GM19239 (cell line): ENCODE measurements at regions not wholly inside any gene's neighbourhood (a gene's known extent, or its start where the extent isn't known, plus 50 kb on each side); places are given as distances from the start of the nearest gene placed in this dataset.

Source experiments
- DNase-seq: peaks from one replicate; pipeline ENCODE4 v3.0.0; 2011; ENCODE audit warnings: low spot score; ENCODE audit not compliant: insufficient read length
- FAIRE-seq: peaks from 2 replicates; lab custom pipeline; 2011; peaks lifted over from hg19 to GRCh38; lab: Jason Lieb, UNC

DNA sequence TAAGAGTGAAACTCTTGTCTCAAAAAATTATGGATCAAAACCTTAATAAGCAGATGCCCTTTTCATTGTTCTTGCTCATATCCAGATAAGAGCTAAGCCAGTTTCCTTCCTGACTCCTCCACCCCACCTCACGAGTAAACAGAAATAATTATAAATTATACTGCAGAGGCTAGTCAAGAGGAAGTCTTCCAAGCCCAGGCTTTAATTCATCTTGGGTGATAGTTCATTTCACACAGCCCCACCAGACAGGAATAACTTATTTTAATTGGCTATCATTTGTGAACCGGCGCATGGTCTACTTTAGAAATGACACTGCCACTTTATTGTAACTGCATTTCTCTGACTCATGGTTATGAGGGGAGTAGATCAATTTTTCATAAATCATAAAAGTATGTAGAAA, 102.0 kb downstream of the BTBD3 start:
- no peak for DNase-seq
- no peak for FAIRE-seq

DNA sequence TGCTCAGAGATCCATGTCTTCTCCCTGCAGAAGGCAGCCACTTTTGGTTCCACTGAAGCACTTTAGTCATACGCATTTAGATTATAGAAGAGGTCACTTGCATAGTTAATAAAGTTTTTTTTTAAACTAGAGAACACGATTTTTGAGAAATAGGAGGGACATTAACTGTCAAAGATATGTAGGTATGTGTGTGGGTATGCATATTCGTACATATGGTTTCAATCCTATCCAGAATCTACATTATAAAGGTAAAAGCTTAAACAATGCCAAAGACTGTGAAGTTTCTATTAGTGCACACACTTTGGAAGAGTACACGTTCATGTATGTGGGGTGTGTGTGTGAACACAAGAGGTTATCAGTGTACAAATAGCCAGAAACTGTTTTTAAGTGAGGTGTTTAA, 103.2 kb downstream of the BTBD3 start:
- FAIRE-seq (no peak), DNase-seq (no peak)

DNA sequence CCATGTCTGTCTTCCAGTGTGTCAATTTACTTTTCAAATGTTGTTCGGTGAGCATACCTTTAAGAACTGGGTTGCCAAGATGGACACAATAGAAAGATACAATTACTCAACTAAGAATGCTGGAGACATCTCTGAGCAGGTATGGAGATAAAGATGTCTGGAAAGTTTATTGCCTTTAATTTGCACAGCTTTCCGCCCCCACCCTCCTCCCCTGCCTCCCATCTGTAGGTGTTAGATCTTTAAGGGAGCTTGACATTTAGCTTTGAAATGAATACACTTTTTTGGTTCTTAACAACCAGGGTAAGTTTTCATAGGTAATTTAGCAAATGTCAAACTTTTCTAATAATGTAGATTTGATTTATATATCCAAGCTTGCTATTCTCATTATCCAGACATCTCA, 104.4 kb downstream of the BTBD3 start:
- DNase-seq, result no peak

DNA sequence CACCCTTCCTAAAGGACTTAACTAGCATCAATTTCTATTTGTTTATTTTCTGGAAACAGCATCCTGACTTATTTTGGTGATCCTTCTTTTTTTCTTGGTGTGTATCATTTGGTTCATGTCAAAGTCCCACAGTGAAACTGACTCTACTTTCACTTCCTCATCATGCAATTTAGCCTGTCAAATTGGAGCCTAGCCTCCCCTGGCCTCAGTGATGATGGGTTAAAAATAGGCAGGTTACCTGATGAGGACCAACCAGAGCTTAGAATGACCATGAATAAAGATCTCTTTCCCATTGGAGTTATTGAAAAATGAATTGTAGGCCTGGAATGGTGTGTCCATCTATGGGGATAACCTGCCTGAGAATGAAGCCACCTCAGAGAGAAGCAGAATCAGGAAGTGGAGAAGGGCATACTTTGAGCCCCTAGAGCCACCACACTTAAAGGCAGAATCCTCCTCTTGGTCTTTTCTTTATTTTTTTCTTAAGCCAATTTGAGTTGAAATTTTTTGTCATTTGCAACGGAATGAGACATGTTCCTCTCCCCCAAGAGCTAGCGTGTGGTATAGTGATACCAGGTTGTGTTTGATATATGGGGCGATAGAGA, 105.6 kb downstream of the BTBD3 start:
- FAIRE-seq (no peak), DNase-seq (no peak)

More for the DNA sequence above, 104.4 kb downstream of the BTBD3 start:
- no peak for FAIRE-seq

DNA sequence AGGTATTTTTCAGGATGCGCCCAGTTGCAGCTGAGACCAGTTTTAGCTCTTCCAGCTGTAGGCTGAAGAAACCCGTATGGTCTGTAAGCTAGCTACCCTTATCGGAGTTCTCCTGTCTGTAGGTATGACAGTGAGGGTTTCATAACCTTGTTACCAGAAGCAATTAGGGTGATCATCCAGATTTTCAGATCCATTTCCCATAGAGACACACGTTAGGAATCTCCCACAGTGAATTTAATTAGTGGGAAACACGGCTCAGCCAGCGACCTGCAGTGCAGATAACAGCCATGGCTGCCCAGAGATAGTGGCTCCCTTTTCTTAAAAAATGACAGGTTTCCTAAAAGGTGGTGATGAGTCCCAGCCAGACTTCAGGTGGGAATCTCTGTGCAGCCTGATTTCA, 111.1 kb downstream of the BTBD3 start:
- no peak for FAIRE-seq
- DNase-seq, result no peak

DNA sequence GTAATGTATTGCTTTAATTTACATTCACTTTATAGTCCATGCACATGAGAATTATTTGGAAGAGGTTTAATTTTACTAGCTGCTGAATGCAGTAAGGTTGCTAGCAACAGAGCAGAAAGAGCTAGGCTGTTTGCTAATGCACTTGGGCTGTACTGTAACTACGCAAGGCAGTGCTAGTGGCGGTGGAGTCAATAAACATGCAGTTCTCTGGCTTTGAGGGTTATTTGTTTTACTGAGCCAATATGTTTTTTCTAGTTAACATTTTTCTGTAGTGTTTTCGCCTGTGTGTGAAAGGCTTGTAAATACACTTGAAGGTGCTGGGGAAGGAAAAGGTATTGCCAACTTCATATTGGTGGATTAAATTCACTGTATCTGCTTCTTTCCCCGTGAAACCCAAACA, 112.8 kb downstream of the BTBD3 start:
- no peak for DNase-seq
- FAIRE-seq, result no peak

DNA sequence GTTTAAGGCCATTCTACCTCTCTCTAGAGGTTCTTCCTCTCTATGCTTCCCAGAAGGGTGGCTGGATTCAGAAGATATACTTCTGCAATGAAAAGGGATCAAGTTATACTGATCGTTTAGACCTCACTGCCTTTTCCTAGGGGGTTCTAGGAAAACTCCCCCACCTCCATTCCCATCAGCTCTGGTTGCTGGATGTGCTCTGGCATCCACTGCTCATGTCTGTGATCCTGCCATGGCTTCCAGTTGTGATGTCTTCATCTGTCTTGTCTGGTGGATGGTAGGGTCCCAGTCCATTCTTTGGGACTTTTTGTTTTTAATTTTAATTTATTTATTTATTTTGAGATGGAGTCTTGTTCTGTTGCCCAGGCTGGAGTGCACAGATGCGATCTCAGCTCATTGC, 118.4 kb downstream of the BTBD3 start:
- no peak for DNase-seq
- no peak for FAIRE-seq

DNA sequence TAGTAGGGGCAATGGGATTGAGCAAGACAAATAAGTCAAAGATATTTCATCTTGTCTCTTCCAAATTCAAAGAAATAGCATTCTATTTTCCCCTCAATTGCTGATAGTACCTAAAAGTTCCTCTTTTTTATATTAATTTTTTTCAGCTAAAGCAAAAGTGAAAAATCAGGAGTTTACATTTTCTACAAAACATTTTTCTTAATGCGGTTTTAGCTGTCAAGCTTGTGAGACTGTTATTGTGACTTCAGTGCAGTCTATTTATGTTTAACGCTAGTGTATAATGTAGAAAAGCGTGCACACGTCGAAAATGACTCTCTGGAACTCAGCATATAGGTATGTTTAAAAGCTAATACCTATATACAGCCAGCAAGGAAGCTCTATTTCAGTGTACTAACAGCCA, 119.8 kb downstream of the BTBD3 start:
- DNase-seq, result no peak
- FAIRE-seq, result no peak

DNA sequence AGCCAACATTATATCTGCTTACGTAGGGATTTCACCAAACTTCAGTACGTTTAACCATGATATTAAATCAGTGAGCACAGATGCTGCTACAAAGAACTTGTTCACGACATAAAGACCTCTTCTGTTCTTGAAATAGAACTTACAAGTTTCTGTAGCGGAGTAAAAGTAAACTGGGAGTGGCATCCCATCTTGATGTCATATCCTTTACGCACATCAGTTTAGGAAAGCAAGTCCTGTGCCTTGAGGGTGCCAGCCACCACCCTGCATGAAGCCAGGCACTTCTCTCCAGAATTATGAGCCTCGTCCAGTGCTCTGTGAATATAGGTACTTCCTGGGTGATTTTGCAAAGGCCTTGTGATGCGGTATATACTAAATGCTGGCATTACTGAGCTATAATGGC, 122.6 kb downstream of the BTBD3 start:
- no peak for DNase-seq
- no peak for FAIRE-seq

DNA sequence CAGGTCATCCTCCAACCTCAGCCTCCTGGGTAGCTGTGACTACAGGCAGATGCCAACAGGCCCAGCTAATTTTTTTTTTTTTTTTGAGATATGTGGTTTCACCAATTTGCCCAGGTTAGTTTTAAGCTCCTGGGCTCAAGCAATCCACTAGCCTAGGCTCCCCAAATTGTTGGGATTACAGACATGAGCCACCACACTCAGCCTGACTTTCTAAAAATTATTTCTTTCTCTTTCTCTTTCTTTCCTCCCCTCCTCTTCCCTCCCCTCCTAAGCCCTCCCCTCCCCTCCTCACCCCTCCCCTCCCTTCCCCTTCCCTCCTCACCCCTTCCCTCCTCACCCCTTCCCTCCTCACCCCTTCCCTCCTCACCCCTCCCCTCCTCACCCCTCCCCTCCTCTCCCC, 127.3 kb downstream of the BTBD3 start:
- no peak for FAIRE-seq
- no peak for DNase-seq

DNA sequence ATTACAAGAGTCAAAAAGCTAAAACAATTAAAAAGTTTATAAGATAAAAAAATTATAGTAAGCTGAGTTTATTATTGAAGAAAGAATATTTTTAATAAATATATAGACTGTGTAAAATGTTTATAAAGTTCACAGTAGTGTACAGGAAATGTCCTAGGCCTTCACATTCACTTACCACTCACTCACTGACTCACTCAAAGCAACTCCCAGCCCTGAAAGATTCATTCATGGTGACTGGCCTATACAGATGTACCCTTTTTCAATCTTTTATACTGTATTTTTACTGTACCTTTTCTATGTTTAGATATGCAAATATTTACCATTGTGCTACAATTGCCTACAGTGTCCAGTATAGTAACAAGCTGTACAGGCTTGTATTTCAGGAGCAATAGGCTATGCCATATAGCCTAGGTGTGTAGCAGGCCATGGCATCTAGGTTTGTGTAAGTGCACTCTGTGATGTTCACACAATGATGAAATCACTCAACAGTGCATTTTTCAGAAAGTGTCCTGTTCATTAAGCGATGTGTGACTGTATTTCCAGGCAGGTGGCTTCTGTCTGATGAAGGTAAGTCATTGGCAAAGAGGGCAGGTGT, 130.2 kb downstream of the BTBD3 start:
- DNase-seq (no peak), FAIRE-seq (no peak)

DNA sequence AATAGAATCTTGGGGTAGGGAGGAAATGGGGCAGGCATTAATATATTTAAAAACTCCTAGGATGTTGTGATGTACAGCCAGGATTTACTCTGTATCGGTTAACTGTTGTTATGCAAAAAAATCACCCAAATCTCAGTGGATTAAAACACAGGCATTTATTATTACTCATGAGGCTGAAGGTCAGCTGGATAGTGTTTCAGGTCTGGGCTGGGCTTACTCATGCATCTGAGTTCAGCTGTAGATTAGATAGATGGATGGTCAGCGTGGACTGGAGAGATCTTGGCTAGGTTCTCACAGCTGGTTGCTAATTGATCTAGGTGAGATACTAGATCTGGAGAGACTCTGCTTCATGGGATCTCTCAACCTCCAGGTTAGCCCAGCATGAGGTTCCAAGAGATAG, 131.4 kb downstream of the BTBD3 start:
- DNase-seq (no peak), FAIRE-seq (no peak)

DNA sequence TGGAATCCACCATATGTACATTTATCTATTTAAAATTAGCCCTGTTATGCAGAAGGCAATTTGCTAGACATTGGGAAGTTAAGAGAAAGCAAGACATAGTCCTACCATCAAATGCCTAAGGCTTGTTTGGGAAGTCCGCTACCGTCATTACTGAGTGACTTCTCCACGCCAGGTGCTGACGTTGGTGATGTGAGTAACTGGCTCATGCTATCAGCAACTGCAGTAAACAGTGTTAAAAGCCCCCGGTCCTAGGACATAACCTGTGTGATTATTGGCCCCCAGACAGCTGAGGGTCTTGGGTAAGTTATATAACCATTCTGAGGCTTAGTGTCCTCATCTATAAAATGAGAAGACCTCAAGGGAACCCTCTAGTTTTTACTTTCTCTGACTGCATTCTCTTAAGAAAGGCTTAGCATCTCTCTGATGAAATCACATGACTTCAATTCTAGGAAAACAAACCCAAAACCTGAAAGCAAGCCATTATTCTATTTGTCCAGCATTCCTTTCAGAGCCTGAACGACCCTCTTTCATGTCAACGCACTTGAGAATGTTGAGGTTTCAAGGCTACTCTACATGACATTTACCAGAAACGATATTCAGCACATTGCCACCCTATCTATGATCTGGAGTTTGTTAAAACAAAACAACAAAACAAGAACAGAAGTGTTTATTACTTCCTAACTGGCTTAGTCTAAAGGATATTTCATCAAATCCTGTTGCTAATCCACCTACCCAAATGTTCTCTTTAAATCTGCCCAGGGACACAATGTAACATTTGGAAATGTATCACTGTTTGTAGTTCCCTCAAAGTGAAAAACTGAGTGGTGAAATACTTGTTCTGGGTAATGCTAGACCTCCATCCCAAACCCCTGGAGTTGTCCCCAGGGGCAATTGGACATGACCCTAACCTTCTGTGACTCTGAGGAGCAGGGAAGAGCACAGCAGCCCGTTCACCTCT, 133.8 kb downstream of the BTBD3 start:
- no peak for FAIRE-seq

DNA sequence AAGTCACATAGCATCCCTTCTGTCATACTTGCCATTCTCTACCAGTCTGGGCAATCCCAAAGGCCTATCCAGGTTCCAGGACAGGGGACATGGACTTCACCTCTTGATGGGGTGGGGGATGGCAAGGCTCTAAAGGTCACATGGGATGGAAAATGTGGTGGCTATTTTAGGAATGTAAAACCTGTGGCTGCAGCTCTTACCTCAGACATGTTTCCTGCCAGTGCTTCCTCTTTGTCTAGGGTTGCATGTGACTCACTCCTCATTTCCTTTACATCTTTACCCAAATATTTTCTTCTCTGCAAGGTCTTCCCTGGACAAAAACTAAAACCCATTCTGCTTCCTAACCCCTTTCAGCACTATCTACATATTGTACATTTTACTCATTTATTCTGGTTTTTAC, 135.7 kb downstream of the BTBD3 start:
- DNase-seq, result no peak
- no peak for FAIRE-seq

More for the DNA sequence above, 133.8 kb downstream of the BTBD3 start:
- DNase-seq, result no peak

DNA sequence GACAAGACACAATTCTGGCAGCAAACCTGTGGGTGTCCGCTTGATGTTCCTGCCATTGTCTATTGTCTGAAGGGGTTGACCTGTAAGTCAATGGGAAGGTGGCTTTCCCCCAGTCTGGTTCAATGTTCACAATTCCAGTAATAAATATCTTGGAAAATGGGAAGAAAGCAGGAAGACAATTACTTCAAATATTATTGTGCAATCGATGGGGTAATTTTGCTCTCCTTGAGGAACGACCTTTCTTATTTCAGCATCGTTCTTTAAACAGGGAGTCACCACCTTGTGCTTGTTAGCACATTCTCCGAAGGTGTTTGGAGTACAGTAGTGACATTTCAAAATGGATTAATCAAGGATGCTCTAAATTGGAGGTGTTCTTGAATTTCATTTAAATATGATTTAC, 136.9 kb downstream of the BTBD3 start:
- no peak for DNase-seq
- no peak for FAIRE-seq

DNA sequence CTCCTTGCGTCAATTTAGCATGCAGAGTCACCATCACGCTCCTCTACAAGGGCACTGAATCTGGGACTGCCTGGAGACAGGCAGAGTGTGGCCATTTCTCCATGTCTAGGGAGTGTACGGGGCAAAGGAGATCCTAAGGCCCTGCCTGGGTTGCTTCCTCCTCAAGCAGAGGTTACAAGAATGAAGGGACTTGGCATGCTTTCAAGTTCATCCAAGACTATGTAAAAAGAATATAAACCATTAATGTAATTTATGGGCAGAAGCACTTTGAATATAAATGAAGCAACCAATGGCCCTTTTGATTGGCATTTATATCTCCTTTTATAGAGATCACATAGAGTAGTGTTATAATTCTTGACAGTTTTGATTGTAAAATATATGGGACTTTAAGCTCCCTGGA, 137.5 kb downstream of the BTBD3 start:
- DNase-seq (no peak), FAIRE-seq (no peak)

DNA sequence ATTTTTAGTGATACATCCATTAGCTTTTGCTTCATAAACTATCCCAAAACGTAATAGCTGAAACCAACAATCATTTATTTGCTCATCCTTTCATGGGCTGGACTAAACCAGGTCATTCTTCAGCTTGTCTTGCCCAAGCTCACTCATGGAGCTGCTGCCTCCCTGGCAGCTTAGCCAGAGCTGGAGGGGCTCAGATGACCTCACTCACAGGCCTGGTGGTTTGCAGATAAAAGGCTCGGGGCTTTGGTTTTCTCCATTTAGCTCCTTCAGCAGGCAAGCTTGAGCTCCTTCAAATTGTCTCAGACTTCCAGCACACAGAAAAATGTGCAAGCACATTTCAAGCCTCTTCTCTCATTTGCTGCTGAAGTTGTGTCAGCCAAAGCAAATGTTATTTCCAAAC, 139.1 kb downstream of the BTBD3 start:
- FAIRE-seq, result no peak
- no peak for DNase-seq

DNA sequence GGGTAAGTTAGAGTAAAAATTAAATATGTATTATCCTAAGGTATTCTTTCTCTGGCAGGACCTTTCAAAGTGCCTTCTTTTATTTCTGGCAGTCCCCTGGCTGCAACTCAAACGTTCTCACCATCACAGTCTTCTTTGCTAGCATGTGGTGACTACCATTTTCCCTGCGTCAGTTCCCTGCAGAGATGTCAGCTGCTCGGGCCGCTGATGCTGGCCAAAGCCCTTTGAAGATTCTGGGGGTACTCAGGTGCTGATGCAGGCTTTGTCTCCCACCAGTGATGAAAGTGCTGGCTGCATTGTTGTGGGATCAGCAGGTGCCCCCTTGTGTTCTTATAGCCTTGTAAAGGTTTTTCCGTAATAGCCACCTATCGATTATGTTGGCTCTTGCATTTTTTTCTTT, 140.1 kb downstream of the BTBD3 start:
- FAIRE-seq, result no peak
- no peak for DNase-seq

DNA sequence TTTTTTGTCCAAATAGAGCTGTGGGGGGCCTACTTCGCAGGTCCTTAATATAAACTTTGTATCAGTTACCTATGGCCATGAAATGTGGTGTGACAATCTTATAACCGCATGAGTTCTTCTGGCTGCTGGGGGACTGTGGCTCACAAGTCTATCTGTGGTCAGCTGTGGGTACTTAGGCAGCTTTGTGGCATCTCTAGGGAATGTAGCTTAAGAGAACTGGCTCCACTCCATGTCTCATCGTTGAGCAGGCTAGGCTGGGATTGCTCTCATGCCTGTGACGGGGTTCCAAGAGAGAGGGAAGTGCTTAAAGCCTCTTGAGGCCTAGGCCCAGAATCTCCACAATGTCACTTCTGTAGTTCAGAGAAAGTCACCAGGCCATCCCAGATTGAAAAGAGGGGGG, 140.5 kb downstream of the BTBD3 start:
- DNase-seq (no peak), FAIRE-seq (no peak)

DNA sequence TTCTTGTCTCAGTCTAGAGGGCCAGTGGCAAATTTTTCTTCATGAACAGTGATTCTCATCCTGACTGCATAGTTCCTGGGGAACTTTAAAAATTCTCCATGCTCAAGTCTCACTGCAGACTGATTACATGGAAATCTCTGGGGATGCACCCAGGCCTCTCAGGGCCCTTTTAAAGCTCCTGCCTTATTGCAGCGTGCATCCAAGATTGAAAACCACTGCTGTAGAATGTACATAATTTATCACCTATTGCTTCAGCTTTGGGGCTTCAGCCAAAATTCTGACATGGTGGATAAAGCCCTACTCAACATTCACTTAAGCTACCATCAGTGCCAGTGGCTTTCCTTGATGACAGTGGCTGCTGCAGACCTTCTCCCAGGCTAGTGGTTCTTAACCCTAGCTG, 143.8 kb downstream of the BTBD3 start:
- no peak for FAIRE-seq
- no peak for DNase-seq

DNA sequence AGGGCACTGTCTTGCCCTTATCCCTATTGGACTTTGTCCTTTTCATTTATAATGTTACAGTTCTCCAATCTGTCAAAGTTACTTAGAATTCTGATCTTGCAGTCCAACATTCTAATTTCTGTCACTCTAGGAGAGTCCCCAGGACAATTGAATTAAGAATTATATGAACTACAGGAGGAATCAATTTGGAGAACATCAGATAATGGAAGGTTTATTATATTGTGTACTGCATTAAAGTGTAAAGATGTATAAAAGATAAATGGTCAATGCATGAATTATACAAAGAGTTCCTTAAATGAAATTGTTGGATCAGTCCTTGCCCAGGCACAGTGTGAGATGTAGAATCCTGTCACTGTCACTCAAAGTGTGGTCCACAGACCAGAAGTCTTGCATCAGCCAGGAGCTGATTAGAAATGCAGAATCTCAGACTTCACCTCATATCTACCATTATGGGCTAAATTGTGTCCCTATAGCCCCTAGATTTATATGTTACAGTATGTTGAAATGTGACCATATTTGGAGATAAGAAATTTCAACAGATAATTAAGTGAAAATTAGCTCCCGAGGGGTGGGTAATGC, 145.5 kb downstream of the BTBD3 start:
- DNase-seq (no peak), FAIRE-seq (no peak)
